ENCODE measurements at regions not wholly inside any gene's neighbourhood (a gene's known extent, or its start where the extent isn't known, plus 50 kb on each side); places are given as distances from the start of the nearest gene placed in this dataset.

DNA sequence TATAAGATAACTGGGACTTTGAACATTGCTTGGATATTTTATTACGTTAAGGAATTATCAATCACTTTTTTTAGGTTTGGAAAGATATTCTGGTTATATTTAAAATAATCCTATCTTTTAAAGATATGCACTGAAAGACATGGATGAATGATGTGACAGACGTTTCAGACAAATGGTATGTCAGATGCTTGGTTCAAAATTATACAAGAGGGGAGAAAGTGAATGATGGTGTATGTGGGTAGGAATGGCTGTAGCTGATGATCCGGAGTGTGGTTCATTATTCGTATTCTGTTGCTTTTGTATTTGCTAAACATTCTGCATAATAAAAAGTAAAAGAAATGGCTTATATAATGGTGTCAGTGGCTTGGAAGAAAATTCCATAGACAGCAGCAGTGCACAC, 51.0 kb upstream of the SNRPB2 start:
- Histone ChIP-seq H3K4me2 (no peak overlapping the region), H3K27ac (no peak overlapping the region), H3K9me3 (peaks cover 6% of the 10 kb centered on the region; the same call in 1 of the 2 replicates), H3K4me1 (0 out of 2 replicates have a peak, but pooled peaks cover 6% of the 10 kb centered on the region), H3K27me3 (no peaks in the 10 kb centered on the region), H3K4me3 (no peak overlapping the region), H4K20me1 (no peaks in the 10 kb centered on the region), H3K36me3 (no peaks in the 10 kb centered on the region), H3K9ac (no peak overlapping the region)
- no peak for TF ChIP-seq Cebpa-rat (IDR thresholded peaks at IDR 0.05)

GRCh38 chr20:16676891-16677290, 52.9 kb upstream of the SNRPB2 start:
- Histone ChIP-seq H3K27me3 (no peaks in the 10 kb centered on the region), H3K4me3 (no peak overlapping the region), H4K20me1 (no peaks in the 10 kb centered on the region), H3K9ac (no peak overlapping the region), H3K27ac (no peak overlapping the region), H3K4me1 (0 out of 2 replicates have a peak, but pooled peaks cover 6% of the 10 kb centered on the region), H3K9me3 (no peaks in the 10 kb centered on the region), H3K36me3 (no peaks in the 10 kb centered on the region), H3K4me2 (no peak overlapping the region)
- no peak for TF ChIP-seq Cebpa-rat (IDR thresholded peaks at IDR 0.05)

- Histone ChIP-seq H3K4me2 (no peak overlapping the region), H3K27me3 (no peaks in the 10 kb centered on the region), H3K9me3 (peaks cover 8% of the 10 kb centered on the region), H3K9ac (no peak overlapping the region), H4K20me1 (no peaks in the 10 kb centered on the region), H3K4me3 (no peak overlapping the region), H3K36me3 (no peaks in the 10 kb centered on the region), H3K4me1 (0 out of 2 replicates have a peak, but pooled peaks cover 4% of the 10 kb centered on the region), H3K27ac (no peak overlapping the region)
- TF ChIP-seq Cebpa-rat (IDR thresholded peaks at IDR 0.05) = no peak
These were observed 54.7 kb upstream of the SNRPB2 start for GRCh38 chr20:16675001-16675564.

DNA sequence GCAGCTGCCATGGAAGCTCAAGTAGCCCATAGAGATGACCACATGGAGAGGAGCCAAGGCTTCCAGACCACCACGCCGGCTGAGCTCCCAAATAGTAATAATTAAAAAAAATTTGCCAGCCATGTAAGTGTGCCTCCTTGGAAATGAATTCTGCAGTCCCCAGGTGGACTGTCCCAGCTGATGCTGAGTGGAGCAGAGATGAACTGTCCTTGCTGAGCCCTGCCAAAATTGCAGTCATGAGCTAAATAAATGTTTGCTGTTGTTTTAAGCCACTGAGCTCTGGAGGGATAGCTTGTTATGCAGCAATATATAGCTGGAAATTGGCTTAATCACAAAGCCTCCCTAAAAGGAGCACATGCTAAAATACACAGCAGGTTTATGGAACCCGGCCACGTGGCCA, 55.6 kb upstream of the SNRPB2 start:
- no peaks in the 10 kb centered on the region for H4K20me1 ChIP-seq
- no peak overlapping the region for H3K4me2 ChIP-seq
- no peak overlapping the region for H3K4me3 ChIP-seq
- no peaks in the 10 kb centered on the region for H3K27me3 ChIP-seq
- H3K27ac ChIP-seq = no peak overlapping the region
- no peak for TF ChIP-seq Cebpa-rat (IDR thresholded peaks at IDR 0.05)
- no peak overlapping the region for H3K9ac ChIP-seq
- no peaks in the 10 kb centered on the region for H3K36me3 ChIP-seq
- H3K4me1 ChIP-seq = no peaks in the 10 kb centered on the region
- H3K9me3 ChIP-seq = peaks cover 17% of the 10 kb centered on the region

DNA sequence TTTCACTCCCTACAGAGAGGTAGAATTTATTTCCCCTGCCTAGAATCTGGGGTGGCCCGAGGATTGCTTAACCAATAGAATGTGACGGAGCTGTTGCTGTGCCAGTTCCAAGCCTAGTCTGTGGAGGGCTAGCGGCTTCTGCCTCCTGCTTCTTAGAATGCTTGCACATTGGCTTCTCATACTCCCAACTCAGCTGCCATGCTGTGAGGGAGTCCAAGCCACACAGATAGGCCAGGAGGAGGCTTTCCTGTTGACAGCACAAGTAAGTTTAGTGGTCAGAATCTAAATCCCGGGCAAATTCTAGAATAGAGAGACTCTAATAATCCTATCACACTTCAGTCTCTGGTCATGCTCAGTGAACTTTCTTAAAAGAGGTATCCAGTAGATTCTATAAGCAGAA, 57.5 kb upstream of the SNRPB2 start:
- no peak overlapping the region for H3K4me3 ChIP-seq
- TF ChIP-seq Cebpa-rat (IDR thresholded peaks at IDR 0.05) = no peak
- peaks cover 29% of the 10 kb centered on the region for H3K9me3 ChIP-seq
- no peaks in the 10 kb centered on the region for H3K36me3 ChIP-seq
- no peaks in the 10 kb centered on the region for H3K4me1 ChIP-seq
- H3K27ac ChIP-seq = no peak overlapping the region
- no peaks in the 10 kb centered on the region for H3K27me3 ChIP-seq
- H3K9ac ChIP-seq = no peak overlapping the region
- no peaks in the 10 kb centered on the region for H4K20me1 ChIP-seq
- H3K4me2 ChIP-seq = no peak overlapping the region

- Histone ChIP-seq H3K27ac (no peak overlapping the region), H3K9ac (no peak overlapping the region), H3K36me3 (no peaks in the 10 kb centered on the region), H4K20me1 (no peaks in the 10 kb centered on the region), H3K27me3 (no peaks in the 10 kb centered on the region), H3K4me1 (no peaks in the 10 kb centered on the region), H3K4me3 (no peak overlapping the region), H3K4me2 (no peak overlapping the region), H3K9me3 (peaks cover 34% of the 10 kb centered on the region)
- no peak for TF ChIP-seq Cebpa-rat (IDR thresholded peaks at IDR 0.05)
These were observed 58.1 kb upstream of the SNRPB2 start for GRCh38 chr20:16671753-16672152.

DNA sequence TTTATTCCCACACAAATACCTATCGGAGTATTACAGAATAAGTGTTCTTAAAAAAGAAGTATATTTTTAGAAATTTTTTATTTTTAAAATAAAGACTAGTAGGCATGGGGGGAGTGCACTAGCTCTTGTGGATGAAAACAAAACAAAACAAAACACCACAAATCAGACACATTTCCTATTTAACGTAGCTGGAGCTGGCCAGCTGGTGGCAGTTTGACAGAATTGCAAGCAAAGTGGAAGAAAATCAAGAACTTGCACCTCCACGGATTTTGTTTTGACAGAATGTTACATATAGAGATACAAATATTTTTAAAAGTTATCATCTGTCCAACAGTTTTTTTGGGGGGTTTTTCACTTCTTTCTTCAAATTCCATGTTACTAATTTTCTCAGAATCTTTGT, 63.6 kb upstream of the SNRPB2 start:
- Histone ChIP-seq H3K4me2 (no peak overlapping the region), H3K9me3 (peaks cover 36% of the 10 kb centered on the region), H3K27ac (no peak overlapping the region), H3K4me1 (peaks cover 5% of the 10 kb centered on the region; the same call in 1 of the 2 replicates), H3K27me3 (no peaks in the 10 kb centered on the region), H3K4me3 (no peak overlapping the region), H4K20me1 (no peaks in the 10 kb centered on the region), H3K9ac (no peak overlapping the region), H3K36me3 (no peaks in the 10 kb centered on the region)
- no peak for TF ChIP-seq Cebpa-rat (IDR thresholded peaks at IDR 0.05)

DNA sequence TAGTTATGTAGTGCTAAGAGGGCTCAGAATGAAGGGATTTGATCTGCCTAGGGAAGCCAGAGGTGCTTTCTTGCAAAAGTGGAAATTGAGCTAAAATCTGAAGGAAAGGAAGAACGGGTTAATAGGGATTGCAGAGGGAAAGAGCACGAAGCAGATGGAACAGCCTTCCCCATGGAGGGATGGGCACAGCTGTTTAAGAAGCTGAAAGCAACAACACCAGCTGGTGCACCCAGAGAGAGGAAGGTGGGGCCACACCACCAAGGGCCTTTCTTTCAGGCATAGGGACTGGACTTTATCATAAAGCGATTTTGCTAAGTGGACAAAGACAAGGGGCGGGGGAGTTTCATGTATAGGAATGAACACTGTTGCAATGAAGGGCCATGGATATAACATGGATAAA, 65.8 kb upstream of the SNRPB2 start:
- Histone ChIP-seq H3K4me2 (no peak overlapping the region), H3K9ac (no peak overlapping the region), H3K9me3 (peaks cover 17% of the 10 kb centered on the region), H4K20me1 (no peaks in the 10 kb centered on the region), H3K4me3 (no peak overlapping the region), H3K27ac (no peak overlapping the region), H3K36me3 (no peaks in the 10 kb centered on the region), H3K27me3 (no peaks in the 10 kb centered on the region), H3K4me1 (peaks cover 5% of the 10 kb centered on the region; the same call in 1 of the 2 replicates)
- no peak for TF ChIP-seq Cebpa-rat (IDR thresholded peaks at IDR 0.05)

DNA sequence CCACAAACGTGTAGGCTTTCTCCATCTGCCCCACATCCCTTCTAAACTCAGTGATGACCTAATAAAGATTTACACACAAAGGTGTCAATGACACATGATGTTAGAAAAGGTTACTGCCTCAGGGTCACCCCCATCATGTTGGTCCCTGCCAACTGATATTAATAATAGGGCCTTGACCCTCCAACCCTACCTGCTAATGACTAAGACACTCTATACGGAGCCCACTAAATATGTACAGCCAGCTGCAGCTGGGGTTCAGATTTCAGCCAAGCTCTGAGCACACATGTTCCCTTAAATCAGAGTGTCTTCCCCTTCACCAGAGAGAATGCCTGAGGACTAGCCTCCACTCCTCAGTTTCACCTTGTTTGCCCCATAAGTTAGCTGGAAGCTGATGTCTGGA, 67.4 kb upstream of the SNRPB2 start:
- no peak for TF ChIP-seq Cebpa-rat (IDR thresholded peaks at IDR 0.05)
- Histone ChIP-seq H3K27ac (no peak overlapping the region), H3K36me3 (no peaks in the 10 kb centered on the region), H3K4me3 (no peak overlapping the region), H3K9ac (no peak overlapping the region), H3K27me3 (no peaks in the 10 kb centered on the region), H3K9me3 (peaks cover 11% of the 10 kb centered on the region), H3K4me1 (peaks cover 5% of the 10 kb centered on the region; the same call in 1 of the 2 replicates), H4K20me1 (no peaks in the 10 kb centered on the region), H3K4me2 (no peak overlapping the region)

- Histone ChIP-seq H3K9ac (no peak overlapping the region), H4K20me1 (no peaks in the 10 kb centered on the region), H3K36me3 (no peaks in the 10 kb centered on the region), H3K27ac (no peak overlapping the region), H3K27me3 (no peaks in the 10 kb centered on the region), H3K4me3 (no peak overlapping the region), H3K9me3 (peaks cover 9% of the 10 kb centered on the region), H3K4me1 (peaks cover 5% of the 10 kb centered on the region; the same call in 1 of the 2 replicates), H3K4me2 (peak overlapping the region; percentile 8; the same call in 1 of the 2 replicates)
- no peak for TF ChIP-seq Cebpa-rat (IDR thresholded peaks at IDR 0.05)
These were observed 68.1 kb upstream of the SNRPB2 start for GRCh38 chr20:16661756-16662155.

Data from BLaER1 (cell line).